ENCODE measurements at regions not wholly inside any gene's neighbourhood (a gene's known extent, or its start where the extent isn't known, plus 50 kb on each side); places are given as distances from the start of the nearest gene placed in this dataset.

- no peak overlapping the region for H3K27ac ChIP-seq (ENCODE audit: insufficient read depth, low read length)
- H3K9ac ChIP-seq (ENCODE audit: insufficient read depth, low read length), result no peak overlapping the region
- no peak overlapping the region for H2AFZ ChIP-seq (ENCODE audit: low read length)
- H3K9me3 ChIP-seq (ENCODE audit: control insufficient read depth, insufficient read depth, low read depth, low read length), result no peaks in the 10 kb centered on the region
- no peaks in the 10 kb centered on the region for H3K4me1 ChIP-seq (ENCODE audit: control insufficient read depth, extremely low read depth, insufficient read depth, low read length)
- no peak overlapping the region for H3K4me3 ChIP-seq (replicated peaks in 1 of 4; ENCODE audit: control extremely low read depth in 1 of 4, insufficient read depth in 1 of 4, low read depth in 3 of 4, low read length in 4 of 4)
- no peaks in the 10 kb centered on the region for H3K27me3 ChIP-seq (ENCODE audit: control insufficient read depth, insufficient read depth, low read length)
- no peak for TF ChIP-seq CTCF (conservative IDR thresholded peaks at IDR 0.05 in 1 of 2, IDR thresholded peaks at IDR 0.05 in 1 of 2; ENCODE audit: low read depth in 1 of 2, low read length in 2 of 2)
- TF ChIP-seq EZH2 (IDR thresholded peaks at IDR 0.05; ENCODE audit: low read length, missing control alignments), result no peak
- no peak overlapping the region for H3K4me2 ChIP-seq (ENCODE audit: extremely low read depth, insufficient read depth, low read length)
- no peaks in the 10 kb centered on the region for H3K36me3 ChIP-seq (ENCODE audit: control insufficient read depth, insufficient read depth, low read length)
- no peaks in the 10 kb centered on the region for H4K20me1 ChIP-seq (ENCODE audit: control insufficient read depth, extremely low read depth, insufficient read depth, low read length)
- no peaks in the 10 kb centered on the region for H3K79me2 ChIP-seq (ENCODE audit: control insufficient read depth, insufficient read depth, low read length)
- DNase-seq (ENCODE audit: low read depth in 2 of 2), result no peak
These were observed 501.8 kb upstream of the PKDCC start for GRCh38 chr2:41546031-41546430.

GRCh38 chr2:41568648-41569047 lies 479.2 kb upstream of the PKDCC start:
- Histone ChIP-seq H3K36me3 (ENCODE audit: control insufficient read depth, insufficient read depth, low read length) (no peaks in the 10 kb centered on the region), H3K4me1 (ENCODE audit: control insufficient read depth, extremely low read depth, insufficient read depth, low read length) (no peaks in the 10 kb centered on the region), H3K79me2 (ENCODE audit: control insufficient read depth, insufficient read depth, low read length) (no peaks in the 10 kb centered on the region), H3K4me3 (replicated peaks in 1 of 4; ENCODE audit: control extremely low read depth in 1 of 4, insufficient read depth in 1 of 4, low read depth in 3 of 4, low read length in 4 of 4) (no peak overlapping the region), H2AFZ (ENCODE audit: low read length) (no peak overlapping the region), H3K9ac (ENCODE audit: insufficient read depth, low read length) (no peak overlapping the region), H3K4me2 (ENCODE audit: extremely low read depth, insufficient read depth, low read length) (no peak overlapping the region), H3K27ac (ENCODE audit: insufficient read depth, low read length) (no peak overlapping the region), H3K9me3 (ENCODE audit: control insufficient read depth, insufficient read depth, low read depth, low read length) (no peaks in the 10 kb centered on the region), H4K20me1 (ENCODE audit: control insufficient read depth, extremely low read depth, insufficient read depth, low read length) (no peaks in the 10 kb centered on the region), H3K27me3 (ENCODE audit: control insufficient read depth, insufficient read depth, low read length) (no peaks in the 10 kb centered on the region)
- DNase-seq (ENCODE audit: low read depth in 2 of 2), result no peak
- TF ChIP-seq EZH2 (IDR thresholded peaks at IDR 0.05; ENCODE audit: low read length, missing control alignments), result no peak
- TF ChIP-seq CTCF (conservative IDR thresholded peaks at IDR 0.05 in 1 of 2, IDR thresholded peaks at IDR 0.05 in 1 of 2; ENCODE audit: low read depth in 1 of 2, low read length in 2 of 2), result no peak

- Histone ChIP-seq H3K27me3 (ENCODE audit: control insufficient read depth, insufficient read depth, low read length) (no peaks in the 10 kb centered on the region), H3K36me3 (ENCODE audit: control insufficient read depth, insufficient read depth, low read length) (no peaks in the 10 kb centered on the region), H3K27ac (ENCODE audit: insufficient read depth, low read length) (no peak overlapping the region), H3K4me1 (ENCODE audit: control insufficient read depth, extremely low read depth, insufficient read depth, low read length) (no peaks in the 10 kb centered on the region), H4K20me1 (ENCODE audit: control insufficient read depth, extremely low read depth, insufficient read depth, low read length) (no peaks in the 10 kb centered on the region), H2AFZ (ENCODE audit: low read length) (no peak overlapping the region), H3K79me2 (ENCODE audit: control insufficient read depth, insufficient read depth, low read length) (no peaks in the 10 kb centered on the region), H3K9ac (ENCODE audit: insufficient read depth, low read length) (no peak overlapping the region), H3K9me3 (ENCODE audit: control insufficient read depth, insufficient read depth, low read depth, low read length) (no peaks in the 10 kb centered on the region), H3K4me3 (replicated peaks in 1 of 4; ENCODE audit: control extremely low read depth in 1 of 4, insufficient read depth in 1 of 4, low read depth in 3 of 4, low read length in 4 of 4) (no peak overlapping the region), H3K4me2 (ENCODE audit: extremely low read depth, insufficient read depth, low read length) (no peak overlapping the region)
- DNase-seq (ENCODE audit: low read depth in 2 of 2), result no peak
- TF ChIP-seq CTCF (conservative IDR thresholded peaks at IDR 0.05 in 1 of 2, IDR thresholded peaks at IDR 0.05 in 1 of 2; ENCODE audit: low read depth in 1 of 2, low read length in 2 of 2) (no peak), EZH2 (IDR thresholded peaks at IDR 0.05; ENCODE audit: low read length, missing control alignments) (no peak)
These were observed 475.7 kb upstream of the PKDCC start for GRCh38 chr2:41572154-41572553.

Data from fibroblast of lung (primary cell).